A549 (cell line): ENCODE measurements at regions not wholly inside any gene's neighbourhood (a gene's known extent, or its start where the extent isn't known, plus 50 kb on each side); places are given as distances from the start of the nearest gene placed in this dataset.

Source experiments
- BCL3 ChIP-seq: fragments of >200 bp; sonication (Bioruptor Twin); formaldehyde crosslinking; IDR thresholded peaks from 3 replicates; pipeline ENCODE4 v1.6.1; 2016
- CTCF ChIP-seq: fragments of >200 bp; sonication (Bioruptor Twin); formaldehyde crosslinking; IDR thresholded peaks from 3 replicates; pipeline ENCODE4 v1.5.1; 2016
- EP300 ChIP-seq, 2 experiments: fragments of >200 bp; sonication (Bioruptor Twin); formaldehyde crosslinking; IDR thresholded peaks; 2 replicates in 1 of 2; 3 replicates in 1 of 2; pipeline ENCODE4 v1.6.1; 2016 to 2017
- ESRRA ChIP-seq: fragments of 150-350 bp; IDR thresholded peaks from 2 replicates; pipeline ENCODE4 v1.6.1; 2014; ENCODE audit warnings: mild to moderate bottlenecking, low read length, borderline replicate concordance
- PBX3 ChIP-seq: IDR thresholded peaks from 2 replicates; pipeline ENCODE4 v1.6.1; 2012
- PHF8 ChIP-seq: fragments of 200-600 bp; sonication (generic); IDR thresholded peaks from 2 replicates; pipeline ENCODE4 v1.6.1; 2016; ENCODE audit warnings: low read depth, mild to moderate bottlenecking, antibody characterized with exemption, moderate library complexity, borderline replicate concordance
- RAD21 ChIP-seq, 2 experiments: fragments of >200 bp in 1 of 2; sonication (Bioruptor Twin) in 1 of 2; formaldehyde crosslinking in 1 of 2; IDR thresholded peaks in 1 of 2; conservative IDR thresholded peaks in 1 of 2; 2 replicates in 1 of 2; 3 replicates in 1 of 2; pipeline ENCODE4 v1.6.1; 2012 to 2018; ENCODE audit warnings: inconsistent platforms in 1 of 2
- REST ChIP-seq: fragments of 200-600 bp; sonication (generic); IDR thresholded peaks from 2 replicates; pipeline ENCODE4 v1.6.1; 2016; ENCODE audit warnings: antibody characterized with exemption, mild to moderate bottlenecking, moderate library complexity
- TFCP2L1 ChIP-seq: fragments of 250-450 bp; sonication (Bioruptor Pico); IDR thresholded peaks from 2 replicates; pipeline ENCODE4 v1.5.0; 2021; ENCODE audit warnings: mild to moderate bottlenecking
- USF2 ChIP-seq: fragments of 450-650 bp; IDR thresholded peaks from 2 replicates; pipeline ENCODE4 v1.6.1; 2014; ENCODE audit warnings: antibody characterized with exemption

GRCh38 chr2:129299338-129299737 lies 680.1 kb upstream of the RAB6C start:
- TF ChIP-seq CTCF (no peak), PHF8 (no peak), ESRRA (no peak), USF2 (no peak), REST (no peak), PBX3 (no peak), RAD21 (conservative IDR thresholded peaks at IDR 0.05 in 1 of 2, IDR thresholded peaks at IDR 0.05 in 1 of 2) (no peak), EP300 (IDR thresholded peaks at IDR 0.05) (no peak), TFCP2L1 (CRISPR knock-in tag) (no peak), BCL3 (no peak)
